HUES64 (cell line): ENCODE measurements at regions not wholly inside any gene's neighbourhood (a gene's known extent, or its start where the extent isn't known, plus 50 kb on each side); places are given as distances from the start of the nearest gene placed in this dataset.
"Not testable (repeated sequence)": the region's sequence is repeated elsewhere in the genome, so short reads cannot be mapped to it uniquely, and the experiment has no call there.

Source experiments
- H3K27ac ChIP-seq: 2 replicates; pipeline ENCODE4 v1.7.0; 2013; ENCODE audit warnings: low read depth, low read length, inconsistent platforms
- H3K27me3 ChIP-seq: 2 replicates; pipeline ENCODE4 v1.6.1; 2013; ENCODE audit warnings: mild to moderate bottlenecking, low read length; ENCODE audit not compliant: insufficient read depth
- H3K36me3 ChIP-seq: 2 replicates; pipeline ENCODE4 v1.6.1; 2013; ENCODE audit warnings: mild to moderate bottlenecking, low read length; ENCODE audit not compliant: insufficient read depth
- H3K4me1 ChIP-seq: 2 replicates; pipeline ENCODE4 v1.6.1; 2013; ENCODE audit warnings: mild to moderate bottlenecking, low read length, moderate library complexity; ENCODE audit not compliant: insufficient read depth
- H3K4me3 ChIP-seq: 2 replicates; pipeline ENCODE4 v1.5.1; 2013; ENCODE audit warnings: mild to moderate bottlenecking, low read length, moderate library complexity
- H3K9ac ChIP-seq: 2 replicates; pipeline ENCODE4 v1.6.1; 2013; ENCODE audit warnings: mild to moderate bottlenecking, low read depth, low read length
- H3K9me3 ChIP-seq: 2 replicates; pipeline ENCODE4 v1.6.1; 2013; ENCODE audit warnings: low read depth, low read length; ENCODE audit not compliant: insufficient read depth
- WGBS: fragments of 150-250, 120-280 bp; methylation state at CpG from one replicate; pipeline ENCODE4 v1.1.7; 2013; ENCODE audit warnings: missing lambda C conversion rate; 5-methylcytosine and 5-hydroxymethylcytosine counted together

DNA sequence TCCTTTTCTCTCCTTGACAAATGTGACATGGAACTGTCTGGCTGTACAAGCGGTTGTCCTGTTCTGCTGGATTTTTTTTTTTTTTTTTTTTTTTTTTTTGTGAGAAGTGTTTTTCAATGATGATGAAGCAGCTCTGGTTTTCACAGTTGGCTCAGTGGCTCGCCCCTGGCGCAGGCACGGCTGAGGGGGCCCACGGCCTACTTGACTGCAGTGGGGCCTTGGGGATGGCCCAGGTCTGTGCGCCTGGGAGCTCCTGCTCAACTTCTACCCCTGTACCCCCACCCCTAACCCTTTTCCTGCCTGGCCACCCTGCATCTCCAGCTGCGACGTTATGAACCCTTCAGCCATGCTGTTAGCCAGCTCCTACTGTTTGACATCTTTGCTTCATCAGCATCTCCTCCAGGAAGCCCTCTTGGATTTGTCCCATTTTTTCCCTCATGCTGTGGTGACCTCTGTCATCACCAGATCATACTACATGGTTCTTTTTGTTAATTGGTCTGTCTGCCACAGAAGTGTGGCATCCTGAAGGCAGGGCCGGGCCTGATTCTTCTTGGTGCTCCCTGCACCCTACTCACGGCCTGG, 167.9 kb downstream of the INHBB start:
- no peak overlapping the region for H3K9ac ChIP-seq
- H3K9me3 ChIP-seq: no peaks in the 10 kb centered on the region
- H3K4me1 ChIP-seq: no peaks in the 10 kb centered on the region
- 89% methylated on average over 10 of the region's 10 CpGs for WGBS
- no peak overlapping the region for H3K27ac ChIP-seq
- H3K27me3 ChIP-seq: peaks cover 46% of the 10 kb centered on the region
- no peak overlapping the region for H3K4me3 ChIP-seq
- no peaks in the 10 kb centered on the region for H3K36me3 ChIP-seq

DNA sequence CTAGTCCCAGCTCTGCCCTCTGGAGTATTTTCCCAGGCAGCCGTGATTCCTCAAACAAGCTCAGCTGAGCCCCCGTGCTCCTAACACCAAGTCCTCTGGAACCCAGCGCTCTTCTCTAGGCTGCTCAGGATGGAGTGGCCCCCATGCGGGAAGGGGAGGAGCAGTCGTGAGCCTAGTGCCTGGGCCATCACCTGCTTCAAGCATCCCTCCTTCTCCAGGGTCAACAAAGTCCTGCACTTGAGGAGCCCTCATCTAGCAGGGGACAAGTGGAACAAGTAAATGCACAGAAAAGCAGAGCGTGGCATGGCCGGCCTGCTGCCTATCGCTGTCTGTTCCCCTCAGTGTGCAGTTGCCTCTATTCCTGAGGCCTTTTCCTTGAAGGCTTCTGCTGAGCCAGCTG, 168.6 kb downstream of the INHBB start:
- Histone ChIP-seq H3K27me3 (peaks cover 46% of the 10 kb centered on the region), H3K4me1 (no peaks in the 10 kb centered on the region), H3K9ac (no peak overlapping the region), H3K27ac (no peak overlapping the region), H3K9me3 (no peaks in the 10 kb centered on the region), H3K4me3 (no peak overlapping the region), H3K36me3 (no peaks in the 10 kb centered on the region)
- WGBS: 74% methylated on average over 8 of the region's 8 CpGs

- H3K4me1 ChIP-seq, H3K36me3 ChIP-seq, H3K9me3 ChIP-seq, H3K4me3 ChIP-seq, H3K27ac ChIP-seq, H3K9ac ChIP-seq: not testable (repeated sequence)
- H3K27me3 ChIP-seq: peaks cover 46% of the 10 kb centered on the region
- 97% methylated on average over 1 of the region's 1 CpG for WGBS
Measured at GRCh38 chr2:120515066-120515758, 169.3 kb downstream of the INHBB start.

DNA sequence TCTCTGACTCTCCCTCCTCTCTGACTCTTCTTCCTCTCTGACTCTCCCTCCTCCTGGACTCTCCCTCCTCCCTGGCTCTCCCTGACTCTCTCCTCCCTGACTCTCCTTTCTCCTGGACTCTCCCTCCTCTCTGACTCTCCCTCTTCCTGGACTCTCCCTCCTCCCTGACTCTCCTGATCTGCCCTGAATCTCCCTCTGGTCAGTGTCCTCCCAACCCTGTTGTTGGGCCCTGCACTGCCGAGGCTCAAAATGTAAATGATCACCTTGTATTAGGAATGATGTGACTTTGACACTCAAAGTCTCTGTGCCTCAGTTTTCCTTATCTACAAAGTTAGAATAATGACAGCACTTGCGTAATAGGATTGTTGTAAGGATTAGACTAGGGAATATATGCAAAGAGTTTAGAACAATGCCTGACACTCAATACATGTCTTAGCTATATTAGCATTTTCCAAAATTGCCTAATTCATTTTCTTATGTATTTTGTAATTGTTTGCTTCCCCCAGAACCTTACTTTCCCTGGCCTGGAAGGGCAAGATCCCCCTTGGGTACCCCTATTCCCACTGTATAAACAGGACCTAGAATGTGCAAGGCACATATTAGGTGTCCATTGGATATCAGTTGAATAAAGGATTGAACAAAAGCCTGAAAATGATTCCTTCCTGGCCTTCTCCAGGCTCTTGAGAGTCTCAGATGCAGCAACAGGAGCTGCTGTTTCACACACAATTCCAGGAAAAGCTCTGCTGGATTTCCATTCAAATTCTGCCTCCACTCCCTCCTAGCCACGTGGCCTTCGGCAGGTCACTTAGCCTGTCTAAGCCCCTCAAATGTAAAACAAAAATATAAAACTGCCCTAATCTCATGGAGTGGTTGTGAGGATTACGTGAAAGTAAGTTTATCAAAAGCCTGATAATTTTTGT, 170.1 kb downstream of the INHBB start:
- H3K36me3 ChIP-seq: no peaks in the 10 kb centered on the region
- no peak overlapping the region for H3K27ac ChIP-seq
- H3K27me3 ChIP-seq: peaks cover 46% of the 10 kb centered on the region

DNA sequence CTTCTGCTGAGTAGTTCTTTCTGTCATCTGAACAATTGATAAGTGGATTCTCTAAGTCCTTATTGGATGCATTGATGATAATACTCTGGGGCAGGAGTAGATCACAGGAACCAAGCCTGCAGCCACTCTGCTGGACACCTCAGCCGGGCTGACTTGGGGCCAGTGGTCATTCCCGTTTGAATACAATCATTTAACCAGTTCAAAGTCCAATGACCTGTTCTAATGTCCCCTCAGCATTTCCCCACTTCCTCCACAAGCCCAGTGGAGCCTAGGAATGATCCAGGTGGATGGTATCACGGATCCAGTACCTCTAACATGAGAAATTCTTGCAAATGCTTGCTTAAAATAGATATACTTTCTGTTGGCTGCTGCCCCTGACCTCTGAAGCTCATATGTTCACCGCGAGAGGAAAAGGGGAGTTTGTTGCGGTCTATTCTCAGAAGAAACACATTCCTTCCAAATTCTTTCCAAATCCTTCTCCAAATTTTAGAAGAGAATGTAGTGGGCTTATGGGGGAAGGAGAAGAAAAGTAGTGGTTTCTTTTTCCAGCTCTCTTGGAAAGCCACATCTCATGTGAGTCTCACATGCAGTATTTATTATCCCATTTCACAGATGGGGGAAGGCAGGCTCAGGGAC, 170.9 kb downstream of the INHBB start:
- Histone ChIP-seq H3K4me1 (no peaks in the 10 kb centered on the region), H3K9ac (no peak overlapping the region), H3K9me3 (no peaks in the 10 kb centered on the region), H3K4me3 (no peak overlapping the region), H3K27me3 (peaks cover 41% of the 10 kb centered on the region), H3K36me3 (no peaks in the 10 kb centered on the region), H3K27ac (no peak overlapping the region)
- WGBS: 71% methylated on average over 3 of the region's 6 CpGs

More for the DNA sequence above, 170.1 kb downstream of the INHBB start:
- Histone ChIP-seq H3K4me3 (no peak overlapping the region), H3K4me1 (no peaks in the 10 kb centered on the region), H3K9me3 (no peaks in the 10 kb centered on the region), H3K9ac (no peak overlapping the region)
- WGBS: 76% methylated on average over 5 of the region's 5 CpGs

- Histone ChIP-seq H3K27me3 (peaks cover 31% of the 10 kb centered on the region), H3K36me3 (no peaks in the 10 kb centered on the region), H3K9ac (no peak overlapping the region), H3K9me3 (no peaks in the 10 kb centered on the region), H3K4me1 (no peaks in the 10 kb centered on the region), H3K4me3 (no peak overlapping the region), H3K27ac (no peak overlapping the region)
- WGBS: 86% methylated on average over 7 of the region's 7 CpGs
Measured at GRCh38 chr2:120517751-120518469, 172.0 kb downstream of the INHBB start.

- Histone ChIP-seq H3K9ac (no peak overlapping the region), H3K9me3 (no peaks in the 10 kb centered on the region), H3K36me3 (no peaks in the 10 kb centered on the region), H3K27me3 (peaks cover 31% of the 10 kb centered on the region), H3K4me3 (no peak overlapping the region), H3K27ac (no peak overlapping the region), H3K4me1 (no peaks in the 10 kb centered on the region)
- 92% methylated on average over 5 of the region's 5 CpGs for WGBS
Measured at GRCh38 chr2:120518819-120519218, 172.9 kb downstream of the INHBB start.

- H3K9ac ChIP-seq: no peak overlapping the region
- no peaks in the 10 kb centered on the region for H3K9me3 ChIP-seq
- 88% methylated on average over 6 of the region's 6 CpGs for WGBS
- peaks cover 30% of the 10 kb centered on the region for H3K27me3 ChIP-seq
- H3K27ac ChIP-seq: no peak overlapping the region
- H3K4me3 ChIP-seq: no peak overlapping the region
- H3K4me1 ChIP-seq: no peaks in the 10 kb centered on the region
- no peaks in the 10 kb centered on the region for H3K36me3 ChIP-seq
Measured at GRCh38 chr2:120519469-120519868, 173.5 kb downstream of the INHBB start.

DNA sequence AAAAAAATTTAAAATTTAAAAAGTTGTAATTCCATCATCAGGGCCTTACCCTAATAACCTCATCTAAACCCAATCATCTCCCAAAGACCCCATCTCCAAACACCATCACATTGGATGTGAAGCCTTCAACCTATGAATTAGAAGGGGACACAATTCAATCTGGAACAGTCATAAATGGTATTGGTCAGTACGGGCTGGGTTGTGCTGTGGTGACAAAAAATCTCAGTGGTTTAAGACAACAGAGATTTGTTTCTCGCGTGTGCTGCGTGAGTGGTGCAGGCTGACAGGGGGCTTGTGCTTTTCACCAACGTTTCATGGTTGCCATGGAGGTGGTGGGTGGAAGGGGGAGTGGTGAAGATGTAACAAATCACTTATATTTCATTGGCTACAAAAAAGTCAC, 174.5 kb downstream of the INHBB start:
- Histone ChIP-seq H3K9me3 (no peaks in the 10 kb centered on the region), H3K27ac (no peak overlapping the region), H3K36me3 (no peaks in the 10 kb centered on the region), H3K9ac (no peak overlapping the region), H3K4me3 (no peak overlapping the region), H3K4me1 (no peaks in the 10 kb centered on the region), H3K27me3 (peaks cover 24% of the 10 kb centered on the region)
- 94% methylated on average over 4 of the region's 5 CpGs for WGBS

- Histone ChIP-seq H3K9ac (no peak overlapping the region), H3K4me1 (0 out of 2 replicates have a peak, but pooled peaks cover 5% of the 10 kb centered on the region), H3K4me3 (no peak overlapping the region), H3K27me3 (peaks cover 18% of the 10 kb centered on the region), H3K27ac (no peak overlapping the region), H3K36me3 (no peaks in the 10 kb centered on the region), H3K9me3 (no peaks in the 10 kb centered on the region)
- WGBS: 53% methylated on average over 13 of the region's 13 CpGs
Measured at GRCh38 chr2:120520929-120521912, 175.3 kb downstream of the INHBB start.
